ENCODE measurements at regions not wholly inside any gene's neighbourhood (a gene's known extent, or its start where the extent isn't known, plus 50 kb on each side); places are given as distances from the start of the nearest gene placed in this dataset.

DNA sequence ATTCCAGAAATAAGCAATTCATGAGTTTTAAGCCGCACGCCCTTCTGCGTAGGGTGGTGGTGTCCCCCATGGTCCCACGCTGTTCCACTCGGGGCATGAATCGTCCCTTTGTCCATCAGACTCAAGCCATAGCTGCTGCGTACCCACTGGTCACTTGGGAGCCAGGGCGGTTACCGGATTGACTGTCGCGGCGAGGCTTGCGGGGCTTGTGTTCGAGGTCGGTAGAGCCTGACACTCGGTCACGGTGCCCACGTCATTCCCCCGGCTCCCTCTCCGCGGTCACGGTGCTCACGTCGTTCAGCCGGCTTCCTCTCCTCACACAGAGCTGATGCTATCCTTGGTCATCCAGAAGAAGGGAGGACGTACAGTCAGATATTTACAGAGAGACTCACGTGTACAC is 1227.0 kb downstream of the BRD1 start:
- DNase-seq, result no peak

DNA sequence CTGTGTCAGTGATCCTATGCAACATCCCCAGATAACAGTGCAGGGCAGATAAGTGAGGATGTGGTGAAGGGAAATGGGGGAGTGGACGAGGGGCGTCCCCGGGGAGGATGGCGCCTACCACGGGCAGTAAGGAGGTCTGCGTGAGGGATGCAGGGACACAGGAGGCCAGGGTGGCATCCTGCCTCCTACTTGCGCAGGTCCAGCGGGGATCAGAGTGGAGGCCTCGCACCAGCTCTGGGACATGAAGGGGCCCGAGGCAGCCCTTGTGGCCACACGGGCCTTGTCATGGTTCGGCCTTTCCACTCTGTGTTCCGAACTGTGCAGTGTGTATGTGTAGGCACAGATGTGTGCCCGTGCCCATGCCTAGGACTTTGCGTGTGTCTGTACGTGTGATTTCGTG is 1227.5 kb downstream of the BRD1 start:
- no peak for DNase-seq

DNA sequence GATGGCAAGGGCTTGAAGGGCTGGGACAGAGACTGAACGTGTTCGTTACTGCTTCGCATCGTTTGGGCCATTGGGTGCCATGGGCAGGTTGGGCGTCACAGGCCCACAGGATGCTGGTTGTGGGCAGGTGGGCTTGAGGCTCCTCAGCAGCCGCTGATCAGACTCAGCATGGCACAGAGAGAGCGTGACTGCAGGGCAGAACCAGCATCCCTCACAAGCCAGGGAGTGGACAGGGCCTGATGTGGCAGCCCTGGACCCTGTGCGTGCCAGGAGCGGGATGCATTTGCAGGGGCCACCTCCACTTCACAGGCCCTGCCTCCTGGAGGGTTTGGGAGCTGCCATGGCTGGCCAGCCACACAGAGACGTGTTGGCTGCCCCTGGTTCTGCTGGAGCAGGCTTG is 1228.3 kb downstream of the BRD1 start:
- DNase-seq, result no peak

- no peak for DNase-seq
Observed at GRCh38 chr22:48596111-48596850, 1231.4 kb downstream of the BRD1 start.

DNA sequence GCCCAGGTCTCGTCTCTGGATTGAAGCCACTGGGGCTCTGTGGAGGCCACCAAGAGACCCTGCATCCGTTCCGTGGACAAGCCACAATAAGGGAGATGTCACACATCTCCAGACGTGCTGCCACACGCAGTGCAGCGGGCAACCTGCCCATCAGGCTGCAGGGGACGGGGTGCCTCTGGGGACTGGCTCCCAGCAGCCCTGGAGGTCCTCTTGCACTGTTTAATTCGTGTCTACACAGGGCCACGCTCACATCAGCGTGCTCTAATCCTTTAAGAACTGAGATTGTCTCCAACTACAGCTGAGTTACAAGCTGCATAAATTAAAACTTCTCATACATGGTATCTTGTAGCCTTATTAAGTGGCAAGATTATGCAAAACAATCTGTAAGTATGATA is 1232.2 kb downstream of the BRD1 start:
- DNase-seq, result no peak

GRCh38 chr22:48594757-48595510 is 1232.7 kb downstream of the BRD1 start:
- no peak for DNase-seq

- no peak for DNase-seq
Observed at GRCh38 chr22:48594016-48594756, 1233.5 kb downstream of the BRD1 start.

DNA sequence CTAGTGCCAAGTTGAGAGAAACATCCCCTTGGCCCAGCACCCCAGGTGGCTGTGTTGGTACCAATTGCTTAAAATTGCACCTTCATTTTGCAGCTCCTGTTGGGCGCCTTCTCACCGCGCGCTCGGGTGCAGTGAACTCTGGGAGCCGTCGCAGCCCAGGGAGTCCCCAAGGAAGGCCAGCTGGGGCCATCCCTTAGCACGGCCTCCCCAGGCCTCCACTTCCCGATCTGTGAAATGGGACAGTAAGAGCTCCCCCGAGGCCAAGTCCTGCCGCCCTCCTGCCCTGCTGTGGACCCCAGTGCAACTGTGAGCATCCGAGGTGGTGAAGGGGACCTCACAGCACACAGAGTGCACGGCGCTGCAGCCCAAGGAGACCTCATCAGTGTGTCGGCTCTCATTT is 1234.1 kb downstream of the BRD1 start:
- no peak for DNase-seq

DNA sequence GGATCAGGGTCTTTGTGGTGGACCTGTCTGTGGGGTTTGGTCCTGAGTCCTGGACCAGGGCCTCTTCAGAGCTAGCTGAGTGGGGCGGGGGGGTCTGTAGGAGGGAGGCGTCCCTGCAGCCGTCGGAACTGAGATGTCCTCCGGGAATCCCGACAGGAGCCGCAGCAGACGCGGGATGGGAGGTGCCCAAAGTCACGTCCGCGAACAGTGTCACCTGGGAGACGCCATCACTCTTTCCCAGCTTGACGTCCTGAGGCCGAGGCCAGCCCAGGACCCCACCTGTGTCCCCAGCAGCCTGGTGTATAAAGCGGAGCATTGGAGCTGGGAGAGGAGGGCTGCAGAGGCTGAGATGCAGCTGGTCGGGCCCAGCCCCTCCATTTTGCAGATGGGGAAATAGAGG is 1234.7 kb downstream of the BRD1 start:
- DNase-seq, result no peak

GRCh38 chr22:48592488-48592887 is 1235.2 kb downstream of the BRD1 start:
- DNase-seq, result no peak

DNA sequence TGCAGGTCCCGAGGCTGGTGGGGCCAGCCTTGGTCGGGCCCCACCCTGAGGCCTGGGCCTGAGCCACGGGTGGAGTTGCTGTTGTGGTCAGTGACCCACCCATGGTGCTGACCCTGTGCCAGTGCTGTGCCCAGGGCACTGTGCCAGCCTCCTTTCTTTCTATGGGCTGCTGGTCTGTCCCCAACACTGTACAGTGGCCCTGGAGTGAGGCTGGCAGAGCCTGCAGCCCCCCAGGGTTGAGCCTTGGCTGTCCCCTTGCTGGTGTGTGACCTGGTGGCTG is 1235.7 kb downstream of the BRD1 start:
- no peak for DNase-seq

GRCh38 chr22:48591286-48592065 is 1236.2 kb downstream of the BRD1 start:
- no peak for DNase-seq

DNA sequence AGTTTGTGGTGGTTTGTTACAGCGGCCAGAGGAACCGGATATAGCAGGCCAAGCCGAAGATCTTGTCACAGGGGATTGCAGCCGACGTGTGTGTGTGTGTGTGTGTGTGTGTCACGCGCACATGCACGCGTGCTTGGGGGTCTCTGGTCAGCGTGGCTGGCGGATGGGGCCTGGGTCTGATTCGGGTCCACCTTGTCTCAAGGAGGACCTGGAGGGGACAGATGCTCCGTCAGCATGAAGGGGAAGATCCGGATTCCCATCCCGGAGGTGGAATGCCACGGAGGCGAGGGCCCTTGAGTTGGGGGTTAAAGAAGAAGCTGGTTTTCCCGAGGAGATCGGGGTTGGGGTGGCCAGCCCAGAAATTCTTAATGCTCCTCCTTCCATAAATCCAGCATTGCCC is 1237.8 kb downstream of the BRD1 start:
- no peak for DNase-seq

- no peak for DNase-seq
Observed at GRCh38 chr22:48588878-48589450, 1238.7 kb downstream of the BRD1 start.

DNA sequence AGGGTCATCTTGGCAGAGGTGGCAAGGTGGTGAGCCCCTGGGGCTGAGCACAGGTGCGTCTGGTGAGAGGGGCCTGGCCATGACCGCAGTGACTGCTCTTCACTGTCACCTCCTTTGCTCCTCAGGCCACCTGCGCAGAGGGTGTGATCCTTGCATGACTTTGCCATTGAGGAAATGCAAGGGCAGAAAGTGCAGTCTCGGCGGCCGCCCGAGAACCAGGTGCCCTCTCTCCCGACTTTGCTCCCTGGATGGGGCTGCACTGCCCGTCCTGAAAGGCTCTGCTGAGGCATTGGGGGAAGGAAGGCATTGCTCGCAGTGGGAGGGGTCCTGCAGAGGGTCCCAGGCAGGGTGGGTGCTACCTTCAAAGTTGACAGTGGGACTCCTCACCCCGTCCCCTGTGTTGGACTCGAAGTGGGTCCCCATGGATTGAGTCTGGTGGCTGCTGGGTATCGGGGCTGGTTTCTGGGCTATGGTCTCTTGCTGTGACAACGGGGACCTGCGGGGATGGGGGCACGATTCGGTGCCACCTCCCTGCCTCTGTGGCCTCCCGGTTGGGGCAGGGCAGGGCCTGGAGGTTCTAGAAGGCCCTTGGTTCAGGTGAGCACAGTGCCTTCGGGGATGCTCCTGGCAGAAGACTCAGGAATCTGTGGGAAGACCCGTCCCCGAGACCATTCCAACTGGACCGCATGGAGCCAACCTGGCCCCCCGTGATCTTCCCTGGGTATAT is 1239.4 kb downstream of the BRD1 start:
- DNase-seq, result no peak

DNA sequence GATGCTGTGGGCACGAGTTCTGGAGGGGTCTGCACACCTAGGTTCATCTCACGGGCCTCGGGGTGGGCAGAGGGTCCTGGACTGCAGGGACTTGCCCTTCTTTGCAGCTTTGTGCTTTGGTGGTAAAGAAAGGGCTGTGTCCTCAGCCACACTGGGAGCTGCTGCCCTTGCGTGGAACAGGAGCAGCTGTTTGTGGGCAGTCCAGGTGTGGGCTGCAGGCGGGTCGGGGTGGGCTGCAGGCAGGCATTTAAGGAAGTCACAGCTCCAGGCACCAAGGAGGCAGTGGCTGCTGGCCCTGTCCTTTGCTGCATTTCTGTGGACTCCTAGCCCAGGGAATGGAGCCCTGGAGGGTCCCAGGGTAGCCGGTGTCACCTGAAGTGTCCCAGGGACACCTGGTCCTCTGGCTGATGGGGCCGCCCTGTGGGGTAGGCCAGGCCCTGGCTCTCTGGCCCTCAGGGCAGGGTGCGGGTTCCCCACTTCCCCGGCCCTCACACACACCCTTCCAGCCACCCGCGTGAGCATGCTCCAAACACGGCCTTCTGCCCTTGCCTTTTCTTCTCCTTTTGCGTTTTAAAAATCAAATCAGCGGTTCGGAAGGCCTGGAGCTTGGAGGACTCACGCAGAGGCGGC is 1240.3 kb downstream of the BRD1 start:
- DNase-seq, result no peak

DNA sequence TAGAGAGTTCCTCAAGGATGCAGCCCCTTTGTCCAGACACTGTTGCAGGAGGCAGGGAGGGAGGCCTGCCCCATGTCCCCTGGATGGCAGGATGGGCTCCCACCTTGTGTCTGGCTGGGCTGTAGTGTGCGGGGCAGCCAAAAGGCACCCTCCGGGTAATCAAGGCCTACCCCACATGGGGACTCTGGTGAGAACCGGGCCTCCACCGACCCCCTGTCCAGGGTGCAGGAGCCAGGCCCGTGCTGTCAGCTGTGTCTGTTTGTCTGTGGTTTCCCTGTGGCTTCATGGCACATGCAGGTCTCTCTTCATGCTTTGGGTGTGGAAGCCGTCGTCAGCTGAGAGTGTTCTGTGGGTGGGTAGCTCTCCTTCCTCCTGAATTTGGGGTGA is 1240.9 kb downstream of the BRD1 start:
- DNase-seq, result no peak

GRCh38 chr22:48585916-48586798 is 1241.5 kb downstream of the BRD1 start:
- DNase-seq, result no peak

GRCh38 chr22:48584170-48584569 is 1243.5 kb downstream of the BRD1 start:
- no peak for DNase-seq

DNA sequence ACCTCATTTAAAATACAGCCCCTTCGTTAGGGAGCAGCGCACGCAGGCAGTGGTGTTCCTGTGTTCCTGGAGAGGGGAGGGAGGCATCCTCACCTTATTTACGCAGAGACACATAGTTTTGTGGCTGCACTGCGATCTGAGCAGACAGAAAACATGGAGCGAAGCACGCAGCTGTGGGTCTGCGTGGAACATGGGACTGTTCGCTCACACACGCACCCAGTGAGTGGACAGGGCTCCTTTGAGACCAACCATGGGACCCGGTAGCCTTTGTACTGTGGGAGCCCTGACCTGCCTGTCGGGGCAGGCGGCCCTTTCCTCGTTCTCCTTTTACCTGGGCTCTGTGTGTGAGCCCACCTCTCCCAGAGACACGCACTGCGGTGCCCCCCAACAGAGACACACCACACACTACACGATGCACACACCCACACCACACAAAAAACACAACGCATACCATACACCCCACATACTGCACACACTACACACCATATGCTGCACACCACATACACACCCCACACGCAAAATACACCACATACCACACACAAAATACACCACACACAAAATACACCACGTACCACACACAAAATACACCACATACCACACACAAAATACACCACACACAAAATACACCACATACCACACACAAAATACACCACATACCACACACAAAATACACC is 1245.7 kb downstream of the BRD1 start:
- DNase-seq, result no peak
